Calu3 (cell line): ENCODE measurements at regions not wholly inside any gene's neighbourhood (a gene's known extent, or its start where the extent isn't known, plus 50 kb on each side); places are given as distances from the start of the nearest gene placed in this dataset.

Experiments
- BruUV-seq: library from RNA; stranded (reverse); fragments of 400-500 nt; replicated peaks from 2 replicates; lab custom pipeline; 2021; lab: Mats Ljungman, UMichigan
- CTCF ChIA-PET: fragments of 300-600 bp; sonication (Branson Sonifier 250); formaldehyde crosslinking; loops from one replicate; lab custom pipeline; 2022; ENCODE audit warnings: antibody characterized with exemption; lab: Charles Lee
- DNase-seq: peaks from one replicate; pipeline ENCODE4 v3.0.0; 2022
- H3K27ac Mint-ChIP-seq: one replicate; pipeline ENCODE4 v1.8.0; 2022; ENCODE audit warnings: mixed read lengths; ENCODE audit not compliant: unreplicated experiment
- H3K27me3 Mint-ChIP-seq: one replicate; pipeline ENCODE4 v1.8.0; 2022; ENCODE audit warnings: mixed read lengths; ENCODE audit not compliant: unreplicated experiment
- H3K36me3 Mint-ChIP-seq: one replicate; pipeline ENCODE4 v1.8.0; 2022; ENCODE audit warnings: mild to moderate bottlenecking, moderate library complexity, mixed read lengths; ENCODE audit not compliant: insufficient read depth, unreplicated experiment
- H3K4me1 Mint-ChIP-seq: one replicate; pipeline ENCODE4 v1.8.0; 2022; ENCODE audit warnings: mild to moderate bottlenecking, low read depth, mixed read lengths; ENCODE audit not compliant: unreplicated experiment
- H3K4me3 Mint-ChIP-seq: one replicate; pipeline ENCODE4 v1.8.0; 2022; ENCODE audit warnings: mild to moderate bottlenecking, low read depth, moderate library complexity, mixed read lengths; ENCODE audit not compliant: unreplicated experiment
- H3K9me3 Mint-ChIP-seq: one replicate; pipeline ENCODE4 v1.8.0; 2022; ENCODE audit warnings: low read depth, mixed read lengths; ENCODE audit not compliant: unreplicated experiment
- CTCF ChIP-seq: fragments of 200-600 bp; IDR thresholded peaks from one replicate; pipeline ENCODE4 v1.8.0; 2022; ENCODE audit warnings: antibody characterized with exemption; ENCODE audit not compliant: unreplicated experiment
- intact Hi-C: fragments of 100-400 bp; cut with micrococcal nuclease; formaldehyde crosslinking; loops from one replicate; pipeline ENCODE4 v1.10.0; 2022; ENCODE audit not compliant: unreplicated experiment

- no TSS peak for BruUV-seq
- CTCF ChIA-PET = no interaction called here
- H3K4me3 Mint-ChIP-seq = no peak overlapping the region
- DNase-seq = no peak
- no peaks in the 10 kb centered on the region for H3K4me1 Mint-ChIP-seq
- H3K36me3 Mint-ChIP-seq = no peaks in the 10 kb centered on the region
- H3K27ac Mint-ChIP-seq = no peak overlapping the region
- H3K9me3 Mint-ChIP-seq = no peaks in the 10 kb centered on the region
- intact Hi-C loops = no loop called here
- peaks cover 40% of the 10 kb centered on the region for H3K27me3 Mint-ChIP-seq
- TF ChIP-seq CTCF = no peak
These were observed 152.6 kb upstream of the PELI1 start for GRCh38 chr2:64296695-64297346.

GRCh38 chr2:64298161-64298560 lies 153.9 kb upstream of the PELI1 start:
- TF ChIP-seq CTCF = no peak
- DNase-seq = no peak
- no peaks in the 10 kb centered on the region for H3K36me3 Mint-ChIP-seq
- H3K4me1 Mint-ChIP-seq = no peaks in the 10 kb centered on the region
- peaks cover 40% of the 10 kb centered on the region for H3K27me3 Mint-ChIP-seq
- no peak overlapping the region for H3K4me3 Mint-ChIP-seq
- BruUV-seq = no TSS peak
- H3K9me3 Mint-ChIP-seq = no peaks in the 10 kb centered on the region
- CTCF ChIA-PET = interaction anchor here (0.6 kb wide), 1 partner anchor 80 kb away, joined by 3 read pairs; no protein-coding TSS in a partner anchor
- intact Hi-C loops = no loop called here
- H3K27ac Mint-ChIP-seq = no peak overlapping the region

- Mint-ChIP-seq H3K4me1 (no peaks in the 10 kb centered on the region), H3K27ac (no peak overlapping the region), H3K4me3 (no peak overlapping the region), H3K9me3 (no peaks in the 10 kb centered on the region), H3K36me3 (no peaks in the 10 kb centered on the region), H3K27me3 (peaks cover 35% of the 10 kb centered on the region)
- TF ChIP-seq CTCF = no peak
- DNase-seq = no peak
- CTCF ChIA-PET = no interaction called here
- intact Hi-C loops = no loop called here
- BruUV-seq = no TSS peak
These were observed 153.9 kb upstream of the LGALSL start for GRCh38 chr2:64300066-64300465.

- intact Hi-C loops = no loop called here
- TF ChIP-seq CTCF = no peak
- Mint-ChIP-seq H3K4me3 (no peak overlapping the region), H3K27ac (no peak overlapping the region), H3K36me3 (no peaks in the 10 kb centered on the region), H3K4me1 (no peaks in the 10 kb centered on the region), H3K9me3 (no peaks in the 10 kb centered on the region), H3K27me3 (peaks cover 11% of the 10 kb centered on the region)
- CTCF ChIA-PET = no interaction called here
- no TSS peak for BruUV-seq
- DNase-seq = no peak
These were observed 150.7 kb upstream of the LGALSL start for GRCh38 chr2:64303250-64303649.
